Panc1 (cell line): ENCODE measurements at regions not wholly inside any gene's neighbourhood (a gene's known extent, or its start where the extent isn't known, plus 50 kb on each side); places are given as distances from the start of the nearest gene placed in this dataset.

ENCODE experiments used
- CTCF ChIP-seq: fragments of 450-650 bp; IDR thresholded peaks from 2 replicates; pipeline ENCODE4 v1.5.1; 2017; ENCODE audit warnings: mild to moderate bottlenecking
- POLR2AphosphoS5 ChIP-seq: IDR thresholded peaks from 2 replicates; pipeline ENCODE4 v1.6.1; 2012; ENCODE audit warnings: mild to moderate bottlenecking, low read depth, low read length, moderate library complexity
- SIN3A ChIP-seq: IDR thresholded peaks from 2 replicates; pipeline ENCODE4 v1.6.1; 2012; ENCODE audit warnings: low read depth, mild to moderate bottlenecking, low read length, moderate library complexity, borderline replicate concordance; ENCODE audit not compliant: insufficient read depth

GRCh38 chr17:30696234-30696633 lies 128.3 kb downstream of the CRLF3 start:
- TF ChIP-seq CTCF (no peak), POLR2AphosphoS5 (no peak), SIN3A (no peak)
